CD4-positive, alpha-beta T cell treated with Interleukin-4 for 4 hours (primary cell): ENCODE measurements at regions not wholly inside any gene's neighbourhood (a gene's known extent, or its start where the extent isn't known, plus 50 kb on each side); places are given as distances from the start of the nearest gene placed in this dataset.
"Not testable (repeated sequence)": the region's sequence is repeated elsewhere in the genome, so short reads cannot be mapped to it uniquely, and the experiment has no call there.

Experiments
- DNase-seq: peaks from one replicate; pipeline ENCODE4 v3.0.0-alpha.2; 2020

- no peak for DNase-seq
Measured at GRCh38 chr4:137825505-137825904, 293.2 kb upstream of the PCDH18 start.

DNA sequence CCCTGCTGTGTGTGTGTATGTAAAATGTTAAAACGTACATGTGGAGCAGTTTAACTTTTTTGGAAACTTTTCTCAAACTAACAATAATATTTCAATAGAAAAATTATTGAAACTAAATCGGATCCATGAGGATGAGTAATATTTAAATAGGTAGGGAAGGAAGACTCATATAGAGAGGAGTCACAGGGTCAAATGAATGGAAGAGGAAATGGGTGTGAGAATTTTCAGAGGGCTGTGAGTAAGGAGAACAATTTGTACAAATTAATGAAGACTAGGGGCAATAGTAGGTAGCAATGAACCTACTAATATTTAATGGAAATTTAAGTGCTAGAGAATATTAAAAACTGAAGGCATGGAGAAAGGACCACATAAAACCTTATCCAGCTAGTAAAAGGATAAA is 290.7 kb upstream of the PCDH18 start:
- DNase-seq: no peak

DNA sequence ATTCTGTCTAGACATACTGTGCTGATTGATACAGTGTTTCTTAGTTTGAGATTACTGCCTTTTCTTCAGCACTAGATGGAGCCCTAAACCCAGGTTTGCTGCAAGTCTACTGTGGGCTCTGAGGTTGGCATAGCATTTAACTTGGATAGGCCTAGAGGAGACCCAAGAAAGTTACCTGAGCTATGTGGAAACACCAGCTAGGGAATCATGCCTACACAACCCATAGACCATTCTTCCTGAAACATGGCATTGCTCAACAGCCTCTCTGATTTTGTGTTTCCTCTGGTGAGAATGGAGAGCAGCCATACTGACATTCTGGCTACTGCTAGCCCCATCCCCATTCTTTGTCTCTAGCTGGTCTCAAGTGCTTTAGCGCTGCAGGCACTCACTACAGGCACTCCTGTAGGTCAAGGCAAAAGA is 287.7 kb upstream of the PCDH18 start:
- DNase-seq: no peak

DNA sequence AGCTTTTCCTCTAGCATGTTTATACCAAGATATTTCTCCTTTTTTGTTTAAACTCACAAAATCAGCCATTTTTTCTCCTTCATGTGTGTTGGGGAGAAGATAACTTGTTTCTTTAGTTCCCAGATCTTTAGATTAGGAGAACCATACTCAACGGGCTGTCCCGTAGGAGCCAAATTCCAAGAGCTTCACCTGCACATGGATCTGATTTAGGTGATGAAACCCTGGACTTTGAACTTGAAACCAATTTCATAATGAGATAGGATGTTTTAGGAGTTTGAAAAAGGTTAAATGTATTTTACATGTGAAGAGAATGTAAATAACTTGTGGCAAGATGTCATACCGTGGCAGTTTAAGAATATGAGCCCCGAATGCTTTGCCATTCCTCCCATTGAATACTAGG is 280.0 kb upstream of the PCDH18 start:
- DNase-seq: no peak

DNA sequence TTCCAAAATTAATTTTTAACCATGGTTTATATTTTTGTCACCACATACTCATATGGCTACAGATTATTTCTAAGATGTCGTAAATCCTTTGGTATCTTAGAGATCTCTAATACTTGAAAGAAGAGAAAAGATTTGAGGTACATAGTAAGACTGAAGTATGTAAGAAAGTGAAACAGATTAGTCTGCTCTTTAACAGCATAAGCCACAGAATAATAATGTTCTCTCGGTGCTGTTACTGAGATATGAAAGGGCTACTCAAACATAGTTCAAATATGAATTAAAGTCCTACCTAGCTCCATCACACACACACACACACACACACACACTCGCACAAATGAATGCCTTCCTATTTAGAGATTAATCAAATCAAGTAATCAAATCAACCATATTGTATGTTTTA is 274.1 kb upstream of the PCDH18 start:
- no peak for DNase-seq

GRCh38 chr4:137804906-137805495 is 272.7 kb upstream of the PCDH18 start:
- DNase-seq: no peak

DNA sequence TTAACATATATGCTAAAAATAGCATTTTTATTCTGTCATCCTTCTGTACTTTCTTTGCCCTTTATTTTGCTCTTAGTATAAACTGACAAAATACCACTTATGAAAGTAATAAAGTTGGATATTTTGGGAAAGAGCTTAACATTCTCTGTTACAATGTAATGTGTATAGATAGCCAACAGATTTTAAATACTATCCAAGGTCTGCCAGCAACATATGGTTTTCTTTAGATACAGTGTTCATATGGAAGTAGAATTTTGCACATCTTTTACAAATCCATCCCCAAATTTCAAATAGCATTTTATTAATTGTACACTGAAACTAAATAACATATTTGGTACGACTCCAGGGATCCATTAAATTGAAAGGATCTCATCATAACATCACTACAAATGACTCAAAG is 268.6 kb upstream of the PCDH18 start:
- DNase-seq: no peak

DNA sequence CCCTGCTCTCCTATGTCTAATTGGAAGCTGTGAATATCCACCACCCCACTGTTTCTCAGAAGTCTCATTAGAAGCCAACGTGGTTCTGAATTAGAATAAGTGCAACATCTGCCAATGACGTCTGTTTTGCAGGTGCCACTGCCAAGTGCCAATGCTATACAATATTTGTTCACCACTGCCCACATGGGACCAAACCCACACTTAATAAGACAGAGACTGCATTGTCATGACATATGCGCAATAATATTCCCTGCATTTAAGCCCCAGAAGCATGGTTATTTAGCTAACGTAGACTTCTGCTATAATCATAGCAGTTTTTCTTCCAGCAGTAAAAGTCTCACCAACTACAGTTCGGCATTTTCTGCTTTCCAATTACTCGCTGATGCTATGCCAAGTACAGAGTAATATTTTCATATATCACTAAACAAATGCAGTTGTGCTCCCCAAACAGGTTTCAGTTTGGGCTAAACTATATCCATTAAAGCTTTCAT is 262.5 kb upstream of the PCDH18 start:
- DNase-seq: no peak

GRCh38 chr4:137789263-137789662 is 257.0 kb upstream of the PCDH18 start:
- DNase-seq: not testable (repeated sequence)

DNA sequence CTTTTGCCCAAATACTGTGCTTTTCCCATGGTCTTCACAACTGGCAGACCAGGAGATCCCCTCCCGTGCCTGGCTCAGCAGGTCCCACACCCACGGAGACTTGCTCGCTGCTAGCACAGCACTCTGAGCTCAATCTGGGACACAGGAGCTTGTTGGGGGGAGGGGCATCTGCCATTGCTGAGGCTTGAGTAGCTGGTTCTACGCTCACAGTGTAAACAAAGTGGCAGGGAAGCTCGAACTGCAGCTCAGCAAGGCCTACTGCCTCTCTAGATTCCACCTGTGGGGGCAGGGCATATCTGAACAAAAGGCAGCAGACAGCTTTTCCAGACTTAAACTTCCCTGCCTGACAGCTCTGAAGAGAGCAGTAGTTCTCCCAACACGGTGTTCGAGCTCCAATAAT is 251.6 kb upstream of the PCDH18 start:
- not testable (repeated sequence) for DNase-seq

- DNase-seq: no peak
Measured at GRCh38 chr4:137775701-137776100, 243.4 kb upstream of the PCDH18 start.

GRCh38 chr4:137774501-137774900 is 242.2 kb upstream of the PCDH18 start:
- DNase-seq: no peak

DNA sequence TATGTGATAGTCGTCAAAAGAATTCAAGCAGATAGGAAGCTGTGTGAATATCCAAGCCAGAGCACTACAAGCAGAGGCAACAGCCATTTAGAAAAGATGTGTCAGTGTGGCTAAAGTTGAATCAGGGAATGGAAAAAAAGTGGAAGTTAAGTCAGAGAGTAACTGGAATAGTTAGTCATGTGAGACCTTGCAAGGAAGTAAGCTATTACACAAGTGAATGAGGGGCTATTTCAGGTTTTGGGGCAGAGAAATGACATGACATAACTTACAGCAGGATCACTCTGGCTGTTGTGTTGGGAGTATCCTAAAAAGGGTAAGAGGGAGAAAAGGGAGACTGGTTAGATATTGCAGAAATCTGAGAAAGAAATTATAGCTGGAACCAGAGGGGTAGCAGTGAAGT is 236.6 kb upstream of the PCDH18 start:
- DNase-seq: no peak

DNA sequence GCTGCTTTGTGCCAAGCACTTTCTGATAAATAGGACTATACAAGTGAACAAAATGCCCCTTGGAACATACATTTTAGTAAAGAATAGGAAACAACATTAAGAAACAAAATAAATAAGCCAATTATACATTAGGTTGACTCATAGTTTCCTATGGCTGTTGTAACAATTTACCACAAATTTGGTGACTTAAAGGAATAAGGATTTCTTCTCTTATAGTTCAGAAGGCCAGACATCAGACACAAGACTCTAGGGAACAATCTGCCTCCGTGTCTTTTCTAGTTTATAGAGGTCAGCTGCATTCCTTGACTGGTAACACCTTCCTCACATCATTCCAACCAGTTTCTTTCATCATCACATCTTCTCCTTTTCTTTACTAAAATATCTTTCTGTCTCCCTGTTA is 235.9 kb upstream of the PCDH18 start:
- no peak for DNase-seq

- DNase-seq: no peak
Measured at GRCh38 chr4:137762591-137762990, 230.3 kb upstream of the PCDH18 start.

DNA sequence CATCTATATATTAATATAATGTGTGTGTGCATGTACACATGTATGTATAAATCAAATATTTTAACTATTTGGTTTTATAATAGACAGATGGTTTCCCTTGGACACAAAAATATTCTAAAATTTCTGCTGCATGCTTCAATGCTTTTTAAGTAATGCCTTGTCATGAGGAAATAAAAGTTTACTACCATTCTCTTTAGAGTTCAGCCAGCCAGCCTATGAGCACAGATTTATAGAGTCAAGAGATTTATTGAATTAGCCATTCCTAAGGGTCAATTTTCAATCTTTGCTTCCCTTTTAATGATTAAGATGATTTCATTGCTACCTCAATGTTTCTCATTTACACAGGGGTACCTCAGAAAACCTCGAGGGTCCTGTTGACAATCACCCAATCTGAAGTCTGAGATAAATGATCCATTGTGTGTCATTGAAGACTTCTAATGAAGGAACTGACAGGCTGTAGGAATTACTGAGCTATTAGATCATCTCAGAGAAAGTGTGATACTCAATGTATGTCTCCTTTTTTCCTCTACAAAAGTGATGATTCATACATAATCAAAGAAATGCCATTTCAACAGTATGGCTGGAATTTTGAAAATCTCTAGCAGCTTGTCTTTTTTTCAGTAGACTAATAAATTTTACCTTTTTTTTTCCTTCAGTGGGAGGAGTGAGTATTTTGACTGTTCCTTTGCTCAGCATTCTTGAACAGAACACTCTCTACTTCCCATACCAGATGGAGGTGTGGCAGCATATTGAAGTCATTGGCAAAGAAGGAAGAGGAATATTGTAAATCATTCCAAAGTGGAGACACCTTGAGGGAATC is 222.6 kb upstream of the PCDH18 start:
- DNase-seq: no peak

DNA sequence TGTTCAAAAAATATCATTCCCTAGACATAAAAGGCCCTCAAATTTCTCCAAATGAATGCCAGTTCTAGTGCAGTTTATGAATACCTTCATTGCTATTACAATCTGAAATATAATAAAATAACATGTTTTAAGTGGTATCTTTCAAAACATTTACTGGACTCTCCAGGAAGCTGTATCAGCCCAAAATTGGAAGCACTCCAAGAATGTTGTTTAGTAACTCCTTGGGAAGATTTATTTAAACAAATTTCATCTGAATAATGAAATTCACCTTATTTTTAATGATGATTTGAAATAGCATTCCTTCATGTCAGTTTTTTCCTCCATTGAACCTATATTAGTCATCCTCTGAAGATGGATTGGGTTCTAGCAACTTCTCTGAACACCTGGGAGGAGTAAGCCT is 217.2 kb upstream of the PCDH18 start:
- no peak for DNase-seq

- no peak for DNase-seq
Measured at GRCh38 chr4:137748616-137749015, 216.3 kb upstream of the PCDH18 start.

- no peak for DNase-seq
Measured at GRCh38 chr4:137740141-137740540, 207.8 kb upstream of the PCDH18 start.

DNA sequence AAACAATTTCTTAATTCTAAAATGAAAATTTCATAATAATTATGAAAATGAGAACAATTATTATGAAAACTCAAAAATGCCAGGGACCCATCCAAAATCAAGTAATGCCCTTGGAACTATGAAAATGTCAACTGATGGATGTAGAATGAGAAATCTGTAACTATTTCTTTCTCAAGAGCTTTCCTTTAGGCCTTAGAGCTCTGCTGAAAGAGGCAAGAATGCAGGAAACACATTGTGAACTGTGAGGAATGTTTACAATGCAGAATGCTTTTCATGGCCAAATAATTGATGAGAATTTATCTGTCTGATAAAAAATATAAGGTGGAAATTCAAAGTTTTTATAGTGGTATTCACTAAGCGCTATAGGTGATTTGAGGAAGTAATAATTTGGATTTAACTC is 207.1 kb upstream of the PCDH18 start:
- no peak for DNase-seq

DNA sequence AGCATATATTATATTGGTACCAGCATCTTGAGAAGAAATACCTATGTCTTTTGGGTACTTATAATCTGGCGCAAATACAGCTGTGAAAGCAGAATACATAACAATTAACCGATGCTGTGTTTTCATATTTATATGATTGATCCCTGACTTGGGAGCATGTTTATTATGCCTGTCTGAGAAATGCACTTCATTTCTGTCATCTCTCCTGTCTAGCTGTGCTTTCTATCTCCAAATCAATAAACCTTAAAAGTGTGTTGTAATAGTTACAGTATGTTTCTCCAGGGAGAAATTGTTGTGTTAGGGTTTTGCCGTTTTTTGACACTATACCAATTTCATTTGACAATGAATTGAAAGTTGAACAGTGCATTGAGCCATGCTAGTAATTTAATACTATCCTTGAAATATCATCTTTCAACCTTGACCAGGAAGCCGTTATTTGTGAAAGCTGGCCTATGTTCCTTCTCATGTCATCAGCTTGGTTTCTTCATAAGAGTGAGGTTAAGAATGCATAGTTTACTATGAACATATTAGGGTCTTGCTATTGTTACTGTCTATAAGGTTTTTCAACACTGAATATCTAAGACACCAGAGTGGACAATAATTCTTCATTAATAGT is 206.2 kb upstream of the PCDH18 start:
- DNase-seq: no peak

- no peak for DNase-seq
Measured at GRCh38 chr4:137735561-137736104, 203.3 kb upstream of the PCDH18 start.

DNA sequence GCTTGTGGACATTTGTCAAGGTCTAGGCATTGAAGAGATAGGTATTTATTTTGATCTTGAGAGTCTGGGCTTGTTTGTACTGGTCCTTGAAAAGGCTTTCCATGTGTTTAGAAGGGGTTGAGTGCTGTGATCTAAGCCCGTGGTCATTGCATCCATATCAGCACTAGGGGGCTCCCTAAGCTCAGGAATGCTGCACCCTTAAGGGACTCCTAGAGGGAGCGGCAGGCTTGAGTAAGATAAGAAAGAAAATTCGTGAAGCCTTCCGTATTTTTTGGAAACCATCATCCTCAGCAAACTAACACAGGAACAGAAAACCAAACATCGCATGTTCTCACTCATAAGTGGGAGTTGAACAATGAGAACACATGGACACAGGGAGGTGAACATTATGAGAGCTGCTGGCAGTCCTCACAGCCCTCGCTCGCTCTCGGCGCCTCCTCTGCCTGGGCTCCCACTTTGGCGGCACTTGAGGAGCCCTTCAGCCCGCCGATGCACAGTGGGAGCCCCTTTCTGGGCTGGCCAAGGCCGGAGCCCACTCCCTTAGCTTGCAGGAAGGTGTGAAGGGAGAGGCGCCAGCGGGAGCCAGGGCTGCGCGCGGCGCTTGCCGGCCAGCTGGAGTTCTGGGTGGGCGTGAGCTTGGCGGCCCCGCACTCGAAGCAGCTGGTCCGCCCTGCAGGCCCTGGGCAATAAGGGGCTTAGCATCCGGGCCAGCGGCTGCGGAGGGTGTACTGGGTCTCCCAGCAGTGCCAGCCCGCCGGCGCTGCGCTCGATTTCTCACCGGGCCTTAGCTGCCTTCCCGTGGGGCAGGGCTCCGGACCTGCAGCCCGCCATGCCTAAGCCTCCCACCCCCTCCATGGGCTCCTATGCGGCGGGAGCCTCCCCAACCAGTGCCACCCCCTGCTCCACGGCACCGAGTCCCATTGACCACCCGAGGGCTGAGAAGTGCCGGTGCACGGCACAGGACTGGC is 201.2 kb upstream of the PCDH18 start:
- not testable (repeated sequence) for DNase-seq
